PC-9 (cell line): ENCODE measurements at regions not wholly inside any gene's neighbourhood (a gene's known extent, or its start where the extent isn't known, plus 50 kb on each side); places are given as distances from the start of the nearest gene placed in this dataset.

Source experiments
- BruUV-seq: library from RNA; stranded (reverse); fragments of 400-500 nt; replicated peaks from 2 replicates; lab custom pipeline; 2021; lab: Mats Ljungman, UMichigan
- CTCF ChIA-PET: fragments of 300-600 bp; sonication (Branson Sonifier 250); formaldehyde crosslinking; loops from one replicate; lab custom pipeline; 2022; ENCODE audit warnings: antibody characterized with exemption; lab: Charles Lee
- POLR2A ChIA-PET: fragments of 300-600 bp; sonication (Branson Sonifier 250); formaldehyde crosslinking; loops from one replicate; lab custom pipeline; 2022; ENCODE audit warnings: antibody characterized with exemption; ENCODE audit not compliant: unreplicated experiment; lab: Charles Lee
- DNase-seq, 2 experiments: peaks; one replicate each; pipeline versions ENCODE4 v3.0.0 to v3.0.0-alpha.2; 2015 to 2022; ENCODE audit warnings: mixed read lengths in 1 of 2
- H2AFZ ChIP-seq: fragments of 200-600 bp; sonication (generic); 2 replicates; pipeline ENCODE4 v1.8.1; 2017; ENCODE audit warnings: antibody characterized with exemption
- H3F3A ChIP-seq: fragments of 200-600 bp; sonication (generic); 2 replicates; pipeline ENCODE4 v1.8.1; 2017; ENCODE audit warnings: antibody characterized with exemption, mild to moderate bottlenecking, low read depth; ENCODE audit not compliant: insufficient read depth
- H3K27ac ChIP-seq: fragments of 200-600 bp; sonication (generic); 2 replicates; pipeline ENCODE4 v1.6.1; 2016; ENCODE audit warnings: mixed run types
- H3K27me3 ChIP-seq: fragments of 200-600 bp; sonication (generic); 2 replicates; pipeline ENCODE4 v1.6.1; 2016; ENCODE audit warnings: low read depth, mixed run types; ENCODE audit not compliant: insufficient read depth
- H3K36me3 ChIP-seq: fragments of 200-600 bp; sonication (generic); 2 replicates; pipeline ENCODE4 v1.6.1; 2016; ENCODE audit warnings: low read depth, mixed run types
- H3K4me1 ChIP-seq: fragments of 200-600 bp; sonication (generic); replicated peaks from 2 replicates; pipeline ENCODE4 v1.6.1; 2016; ENCODE audit warnings: mixed run types; ENCODE audit not compliant: insufficient read depth
- H3K4me2 ChIP-seq: fragments of 200-600 bp; sonication (generic); 2 replicates; pipeline ENCODE4 v1.6.1; 2017; ENCODE audit warnings: mixed run types
- H3K4me3 ChIP-seq: fragments of 200-600 bp; sonication (generic); 2 replicates; pipeline ENCODE4 v1.6.1; 2016; ENCODE audit warnings: mixed run types
- H3K79me2 ChIP-seq: fragments of 200-600 bp; sonication (generic); 2 replicates; pipeline ENCODE4 v1.6.1; 2017; ENCODE audit warnings: low read depth, mixed run types
- H3K9me2 ChIP-seq: fragments of 200-600 bp; sonication (generic); 2 replicates; pipeline ENCODE4 v1.8.1; 2017; ENCODE audit warnings: mild to moderate bottlenecking; ENCODE audit not compliant: insufficient read depth
- H3K9me3 ChIP-seq: fragments of 200-600 bp; sonication (generic); 2 replicates; pipeline ENCODE4 v1.8.1; 2016; ENCODE audit warnings: low read depth; ENCODE audit not compliant: insufficient read depth
- H4K20me1 ChIP-seq: fragments of 200-600 bp; sonication (generic); 2 replicates; pipeline ENCODE4 v1.8.1; 2017; ENCODE audit not compliant: insufficient read depth
- CTCF ChIP-seq: fragments of 200-600 bp; sonication (generic); conservative IDR thresholded peaks from 2 replicates; pipeline ENCODE4 v1.6.1; 2017; ENCODE audit warnings: mixed run types, antibody characterized with exemption, mild to moderate bottlenecking, moderate library complexity
- EZH2 ChIP-seq: fragments of 200-600 bp; sonication (generic); IDR thresholded peaks from 2 replicates; pipeline ENCODE4 v1.8.0; 2017; ENCODE audit warnings: antibody characterized with exemption, low read depth
- intact Hi-C: fragments of 100-400 bp; cut with micrococcal nuclease; formaldehyde crosslinking; loops from one replicate; pipeline ENCODE4 v1.10.0; 2022; ENCODE audit not compliant: unreplicated experiment

GRCh38 chr2:226320076-226320948, 479.3 kb downstream of the IRS1 start:
- Histone ChIP-seq H3K4me2 (no peak overlapping the region), H2AFZ (no peak overlapping the region), H4K20me1 (no peaks in the 10 kb centered on the region), H3K27ac (no peak overlapping the region), H3K4me1 (no peaks in the 10 kb centered on the region), H3K9me2 (no peaks in the 10 kb centered on the region), H3K4me3 (no peak overlapping the region), H3F3A (no peaks in the 10 kb centered on the region), H3K79me2 (no peaks in the 10 kb centered on the region), H3K27me3 (no peaks in the 10 kb centered on the region), H3K36me3 (no peaks in the 10 kb centered on the region), H3K9me3 (no peaks in the 10 kb centered on the region)
- no peak for DNase-seq
- BruUV-seq: no TSS peak
- TF ChIP-seq CTCF: no peak
- TF ChIP-seq EZH2: no peak
- intact Hi-C loops: no loop called here
- CTCF ChIA-PET: no interaction called here
- POLR2A ChIA-PET: no interaction called here

- Histone ChIP-seq H3K27me3 (no peaks in the 10 kb centered on the region), H3K27ac (no peak overlapping the region), H3K9me2 (no peaks in the 10 kb centered on the region), H3K4me1 (no peaks in the 10 kb centered on the region), H3K36me3 (no peaks in the 10 kb centered on the region), H3K79me2 (no peaks in the 10 kb centered on the region), H2AFZ (no peak overlapping the region), H3K4me3 (no peak overlapping the region), H4K20me1 (no peaks in the 10 kb centered on the region), H3K9me3 (no peaks in the 10 kb centered on the region), H3K4me2 (no peak overlapping the region), H3F3A (no peaks in the 10 kb centered on the region)
- CTCF ChIA-PET: no interaction called here
- BruUV-seq: no TSS peak
- TF ChIP-seq EZH2 (no peak), CTCF (no peak)
- POLR2A ChIA-PET: no interaction called here
- DNase-seq: no peak
- intact Hi-C loops: no loop called here
Observed at GRCh38 chr2:226317970-226318369, 481.6 kb downstream of the IRS1 start.

GRCh38 chr2:226313060-226313459, 486.6 kb downstream of the IRS1 start:
- Histone ChIP-seq H3K9me2 (no peaks in the 10 kb centered on the region), H3K4me1 (no peaks in the 10 kb centered on the region), H3K27ac (no peak overlapping the region), H3K79me2 (no peaks in the 10 kb centered on the region), H3K4me2 (no peak overlapping the region), H3K36me3 (no peaks in the 10 kb centered on the region), H3K27me3 (no peaks in the 10 kb centered on the region), H3K9me3 (no peaks in the 10 kb centered on the region), H3K4me3 (no peak overlapping the region), H2AFZ (no peak overlapping the region), H4K20me1 (no peaks in the 10 kb centered on the region), H3F3A (no peaks in the 10 kb centered on the region)
- intact Hi-C loops: no loop called here
- no TSS peak for BruUV-seq
- no peak for DNase-seq
- ChIA-PET CTCF (no interaction called here), POLR2A (no interaction called here)
- no peak for TF ChIP-seq EZH2
